ENCODE measurements at regions not wholly inside any gene's neighbourhood (a gene's known extent, or its start where the extent isn't known, plus 50 kb on each side); places are given as distances from the start of the nearest gene placed in this dataset.

- DNase-seq = no peak
Observed at GRCh38 chr9:117860849-117861248, 156.6 kb downstream of the TLR4 start.

- DNase-seq = no peak
Observed at GRCh38 chr9:117864385-117865057, 160.3 kb downstream of the TLR4 start.

- no peak for DNase-seq
Observed at GRCh38 chr9:117868594-117868993, 164.4 kb downstream of the TLR4 start.

- DNase-seq = no peak
Observed at GRCh38 chr9:117869287-117869686, 165.1 kb downstream of the TLR4 start.

- DNase-seq = no peak
Observed at GRCh38 chr9:117869712-117870111, 165.5 kb downstream of the TLR4 start.

GRCh38 chr9:117873664-117874063, 169.5 kb downstream of the TLR4 start:
- DNase-seq = peak; percentile 1

GRCh38 chr9:117875886-117876285, 171.7 kb downstream of the TLR4 start:
- DNase-seq = no peak

GRCh38 chr9:117882171-117882570, 178.0 kb downstream of the TLR4 start:
- no peak for DNase-seq

GRCh38 chr9:117886616-117887015, 182.4 kb downstream of the TLR4 start:
- DNase-seq = no peak

GRCh38 chr9:117887383-117887782, 183.2 kb downstream of the TLR4 start:
- DNase-seq = no peak

GRCh38 chr9:117887941-117888340, 183.7 kb downstream of the TLR4 start:
- DNase-seq = no peak

GRCh38 chr9:117903453-117903852, 199.2 kb downstream of the TLR4 start:
- DNase-seq = no peak

GRCh38 chr9:117906763-117907162, 202.6 kb downstream of the TLR4 start:
- DNase-seq = no peak

- DNase-seq = no peak
Observed at GRCh38 chr9:117907420-117907819, 203.2 kb downstream of the TLR4 start.

GRCh38 chr9:117916291-117916690, 212.1 kb downstream of the TLR4 start:
- DNase-seq = no peak

- DNase-seq = no peak
Observed at GRCh38 chr9:117917873-117918272, 213.7 kb downstream of the TLR4 start.

- no peak for DNase-seq
Observed at GRCh38 chr9:117919538-117919937, 215.3 kb downstream of the TLR4 start.

- no peak for DNase-seq
Observed at GRCh38 chr9:117926031-117926658, 221.9 kb downstream of the TLR4 start.

- DNase-seq = no peak
Observed at GRCh38 chr9:117927354-117927753, 223.2 kb downstream of the TLR4 start.

GRCh38 chr9:117929868-117930267, 225.7 kb downstream of the TLR4 start:
- no peak for DNase-seq

- no peak for DNase-seq
Observed at GRCh38 chr9:117932585-117932984, 228.4 kb downstream of the TLR4 start.

GRCh38 chr9:117936185-117937130, 232.3 kb downstream of the TLR4 start:
- peak; percentile 1 for DNase-seq

- DNase-seq = no peak
Observed at GRCh38 chr9:117938086-117938485, 233.9 kb downstream of the TLR4 start.

Data from tongue (tissue), 1 donor.